Right atrium auricular region (tissue), 2 donors: ENCODE measurements at regions not wholly inside any gene's neighbourhood (a gene's known extent, or its start where the extent isn't known, plus 50 kb on each side); places are given as distances from the start of the nearest gene placed in this dataset.

Experiments
- DNase-seq: peaks from one replicate; pipeline ENCODE4 v3.0.0-alpha.2; 2019; ENCODE audit warnings: low spot score
- H3K27ac ChIP-seq, 2 donors: fragments of 200-600 bp; sonication (generic); 1 replicate in 1 of 2; 2 replicates in 1 of 2; pipeline ENCODE4 v1.5.1; 2016 to 2019
- H3K27me3 ChIP-seq, 2 donors: fragments of 200-600 bp; sonication (generic); one replicate each; pipeline versions ENCODE4 v1.5.1 to v1.6.0; 2017 to 2019
- H3K36me3 ChIP-seq: fragments of 200-600 bp; sonication (generic); one replicate; pipeline ENCODE4 v1.5.1; 2016
- H3K4me1 ChIP-seq, 2 donors: fragments of 200-600 bp; sonication (generic); one replicate each; pipeline versions ENCODE4 v1.5.1 to v1.6.0; 2017 to 2019
- H3K4me3 ChIP-seq, 2 donors: fragments of 200-600 bp; sonication (generic); 1 replicate in 1 of 2; 2 replicates in 1 of 2; pipeline ENCODE4 v1.5.1; 2017 to 2019; ENCODE audit warnings: mild to moderate bottlenecking in 1 of 2, moderate library complexity in 1 of 2
- H3K9me3 ChIP-seq, 2 donors: fragments of 200-600 bp; sonication (generic); one replicate each; pipeline ENCODE4 v1.5.1; 2019
- TF ChIP-seq, protein P1 (sequence below), 2 donors: fragments of 200-600 bp; sonication (generic); IDR thresholded peaks; one replicate each; pipeline ENCODE4 v1.5.1; 2019; ENCODE audit warnings: antibody characterized with exemption in 2 of 2

DNA sequence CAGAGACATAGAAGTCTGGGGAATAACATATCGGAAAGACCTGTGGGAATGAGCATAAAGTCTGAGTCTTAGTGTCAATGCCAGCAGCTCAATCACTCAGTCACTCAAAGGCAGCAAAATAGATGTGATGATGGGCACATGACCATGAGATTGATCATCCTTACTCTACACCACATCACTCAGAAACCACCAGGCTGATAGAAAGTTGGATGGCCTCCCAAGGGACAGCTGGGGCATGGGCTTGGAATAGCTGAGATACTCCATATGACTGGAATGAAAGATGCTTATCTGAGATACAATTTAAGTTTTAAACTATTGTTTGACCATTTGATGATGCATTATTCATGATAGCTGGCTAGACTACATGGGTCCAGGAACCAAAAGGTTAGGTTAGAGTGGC, 80.9 kb upstream of the F13A1 start:
- Histone ChIP-seq H3K9me3 (no peaks in the 10 kb centered on the region), H3K36me3 (no peaks in the 10 kb centered on the region), H3K4me1 (peaks cover 0 to under 1% of the 10 kb centered on the region in 2 donors), H3K27ac (no peak overlapping the region), H3K4me3 (no peak overlapping the region), H3K27me3 (no peaks in the 10 kb centered on the region)
- no peak for DNase-seq
- TF ChIP-seq, protein P1, sequence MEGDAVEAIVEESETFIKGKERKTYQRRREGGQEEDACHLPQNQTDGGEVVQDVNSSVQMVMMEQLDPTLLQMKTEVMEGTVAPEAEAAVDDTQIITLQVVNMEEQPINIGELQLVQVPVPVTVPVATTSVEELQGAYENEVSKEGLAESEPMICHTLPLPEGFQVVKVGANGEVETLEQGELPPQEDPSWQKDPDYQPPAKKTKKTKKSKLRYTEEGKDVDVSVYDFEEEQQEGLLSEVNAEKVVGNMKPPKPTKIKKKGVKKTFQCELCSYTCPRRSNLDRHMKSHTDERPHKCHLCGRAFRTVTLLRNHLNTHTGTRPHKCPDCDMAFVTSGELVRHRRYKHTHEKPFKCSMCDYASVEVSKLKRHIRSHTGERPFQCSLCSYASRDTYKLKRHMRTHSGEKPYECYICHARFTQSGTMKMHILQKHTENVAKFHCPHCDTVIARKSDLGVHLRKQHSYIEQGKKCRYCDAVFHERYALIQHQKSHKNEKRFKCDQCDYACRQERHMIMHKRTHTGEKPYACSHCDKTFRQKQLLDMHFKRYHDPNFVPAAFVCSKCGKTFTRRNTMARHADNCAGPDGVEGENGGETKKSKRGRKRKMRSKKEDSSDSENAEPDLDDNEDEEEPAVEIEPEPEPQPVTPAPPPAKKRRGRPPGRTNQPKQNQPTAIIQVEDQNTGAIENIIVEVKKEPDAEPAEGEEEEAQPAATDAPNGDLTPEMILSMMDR (IDR thresholded peaks at IDR 0.05): no peak

DNA sequence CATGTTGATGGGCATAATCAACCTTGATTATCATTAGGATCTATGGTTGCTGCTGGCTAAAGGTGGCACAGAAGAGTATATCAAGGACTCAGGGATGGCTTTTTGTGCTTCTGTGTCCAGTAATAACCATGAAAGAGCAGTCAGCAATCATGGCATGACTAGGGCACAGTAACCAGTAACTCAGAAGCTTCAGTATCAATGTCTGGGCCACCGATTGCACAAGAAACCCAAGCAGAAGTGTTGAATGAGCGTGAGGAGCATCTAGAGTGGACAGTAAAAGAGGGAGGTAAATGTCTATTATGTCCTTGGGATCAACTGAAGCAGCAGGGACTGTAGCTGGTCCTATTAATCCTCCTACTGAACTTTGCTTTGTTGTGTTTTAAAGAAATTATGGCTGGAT, 81.5 kb upstream of the F13A1 start:
- no peak for DNase-seq
- no peaks in the 10 kb centered on the region for H3K9me3 ChIP-seq
- no peaks in the 10 kb centered on the region for H3K36me3 ChIP-seq
- H3K4me1 ChIP-seq: no peaks in the 10 kb centered on the region
- no peaks in the 10 kb centered on the region for H3K27me3 ChIP-seq
- TF ChIP-seq, protein P1 (IDR thresholded peaks at IDR 0.05): no peak
- H3K4me3 ChIP-seq: no peak overlapping the region
- H3K27ac ChIP-seq: no peak overlapping the region

DNA sequence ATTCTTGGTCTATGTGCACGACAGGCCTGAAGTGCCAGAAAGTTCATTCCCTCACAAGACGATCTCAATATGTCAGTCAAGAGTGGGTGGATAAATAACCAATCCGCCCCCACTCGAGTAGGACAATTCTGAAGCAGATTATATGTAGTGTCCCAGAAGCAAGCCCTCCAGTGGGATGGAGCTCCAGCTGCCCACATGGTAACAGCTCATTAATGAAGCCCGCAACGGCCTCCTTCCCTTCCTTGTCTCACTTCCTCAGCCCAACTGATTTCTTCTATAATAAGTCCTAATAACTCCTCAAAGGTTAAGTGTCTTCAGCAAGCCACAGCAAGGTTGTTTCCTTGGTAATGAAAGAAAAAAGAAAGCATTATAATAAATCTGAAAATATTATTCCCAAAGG, 82.1 kb upstream of the F13A1 start:
- Histone ChIP-seq H3K27me3 (no peaks in the 10 kb centered on the region), H3K9me3 (no peaks in the 10 kb centered on the region), H3K36me3 (no peaks in the 10 kb centered on the region), H3K27ac (no peak overlapping the region), H3K4me3 (no peak overlapping the region), H3K4me1 (no peaks in the 10 kb centered on the region)
- DNase-seq: no peak
- TF ChIP-seq, protein P1 (IDR thresholded peaks at IDR 0.05): no peak

DNA sequence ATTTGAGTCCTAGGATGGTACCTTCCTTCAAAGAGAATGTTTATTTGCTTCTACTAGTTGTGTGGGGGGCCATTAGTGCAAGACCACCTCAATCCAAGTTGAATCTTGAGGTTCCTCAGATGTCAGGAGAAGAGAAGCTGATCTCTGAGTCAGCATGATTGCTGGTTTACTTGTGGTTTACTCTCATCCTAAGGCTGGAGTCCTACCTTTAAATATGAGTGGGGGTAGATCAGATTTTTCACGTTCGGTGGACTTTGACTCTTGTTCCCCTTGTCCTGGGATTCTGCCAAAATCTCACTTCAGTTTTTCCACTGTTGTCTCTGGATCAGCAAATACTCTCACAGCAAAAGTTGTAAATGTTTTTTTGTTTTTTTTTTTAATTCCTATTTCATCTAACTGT, 84.6 kb upstream of the F13A1 start:
- Histone ChIP-seq H3K27me3 (no peaks in the 10 kb centered on the region), H3K27ac (no peak overlapping the region), H3K36me3 (no peaks in the 10 kb centered on the region), H3K9me3 (no peaks in the 10 kb centered on the region), H3K4me3 (no peak overlapping the region), H3K4me1 (no peaks in the 10 kb centered on the region)
- DNase-seq: no peak
- TF ChIP-seq, protein P1 (IDR thresholded peaks at IDR 0.05): no peak

DNA sequence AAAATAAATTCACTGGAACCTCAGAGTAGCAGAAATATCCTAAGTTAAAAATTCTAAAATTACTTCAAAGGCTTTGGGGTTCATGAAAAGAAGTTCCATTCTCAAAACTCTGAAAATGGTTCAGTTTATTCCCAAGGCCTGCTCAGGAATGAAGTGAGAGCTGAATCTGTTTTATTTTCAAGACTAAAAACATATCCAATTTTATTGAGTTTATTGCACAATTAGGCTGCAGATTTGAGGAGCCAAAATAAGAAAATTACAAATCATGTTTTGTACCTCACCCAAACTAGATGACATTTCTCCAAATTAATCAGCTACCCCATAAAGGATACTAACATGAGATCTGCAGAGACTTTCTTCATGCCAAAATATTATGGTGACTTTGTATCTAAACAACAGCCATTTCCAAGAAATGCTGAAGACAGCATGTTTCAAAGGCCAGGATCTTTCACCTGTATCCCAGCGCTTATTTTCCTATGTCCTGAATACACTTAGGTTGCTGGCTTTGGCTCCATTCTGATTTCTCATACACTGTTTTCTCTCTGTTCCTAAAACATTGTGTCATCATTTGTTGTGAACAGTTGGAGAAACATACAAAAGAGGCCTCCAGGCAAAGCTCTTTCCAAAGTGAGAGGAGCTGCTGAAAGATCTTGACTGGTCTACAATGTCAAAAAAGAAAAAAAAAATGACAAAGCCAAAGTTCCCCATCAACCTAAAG, 85.7 kb upstream of the F13A1 start:
- Histone ChIP-seq H3K4me3 (no peak overlapping the region), H3K27me3 (no peaks in the 10 kb centered on the region), H3K4me1 (peaks cover 0 to 5% of the 10 kb centered on the region in 2 donors), H3K27ac (no peak overlapping the region), H3K9me3 (no peaks in the 10 kb centered on the region), H3K36me3 (no peaks in the 10 kb centered on the region)
- TF ChIP-seq, protein P1 (IDR thresholded peaks at IDR 0.05): no peak
- DNase-seq: no peak

DNA sequence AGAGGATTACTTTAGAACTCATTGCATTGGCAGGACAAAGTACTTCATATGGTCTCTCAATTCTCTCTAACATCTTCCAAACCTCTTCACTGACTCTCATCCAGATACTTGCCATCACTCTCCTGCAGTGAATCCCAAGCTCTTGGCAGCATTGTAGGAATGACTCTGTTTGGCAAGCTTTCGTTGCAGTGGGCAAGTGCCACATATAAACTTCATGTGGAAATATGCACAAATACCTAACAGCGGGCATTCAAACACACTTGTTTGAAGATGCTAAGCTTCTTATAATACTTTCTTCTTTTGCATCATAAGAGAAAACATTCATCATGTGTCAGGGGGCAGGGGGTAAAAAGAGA, 86.2 kb upstream of the F13A1 start:
- Histone ChIP-seq H3K9me3 (no peaks in the 10 kb centered on the region), H3K36me3 (no peaks in the 10 kb centered on the region), H3K27ac (no peak overlapping the region), H3K4me3 (no peak overlapping the region), H3K4me1 (peaks cover 0 to 5% of the 10 kb centered on the region in 2 donors), H3K27me3 (no peaks in the 10 kb centered on the region)
- TF ChIP-seq, protein P1 (IDR thresholded peaks at IDR 0.05): no peak
- DNase-seq: no peak
